ENCODE measurements at regions not wholly inside any gene's neighbourhood (a gene's known extent, or its start where the extent isn't known, plus 50 kb on each side); places are given as distances from the start of the nearest gene placed in this dataset.
"Not testable (repeated sequence)": the region's sequence is repeated elsewhere in the genome, so short reads cannot be mapped to it uniquely, and the experiment has no call there.

GRCh38 chr1:121551491-121551890, 366.7 kb downstream of the SRGAP2C start:
- TF ChIP-seq, protein P1, sequence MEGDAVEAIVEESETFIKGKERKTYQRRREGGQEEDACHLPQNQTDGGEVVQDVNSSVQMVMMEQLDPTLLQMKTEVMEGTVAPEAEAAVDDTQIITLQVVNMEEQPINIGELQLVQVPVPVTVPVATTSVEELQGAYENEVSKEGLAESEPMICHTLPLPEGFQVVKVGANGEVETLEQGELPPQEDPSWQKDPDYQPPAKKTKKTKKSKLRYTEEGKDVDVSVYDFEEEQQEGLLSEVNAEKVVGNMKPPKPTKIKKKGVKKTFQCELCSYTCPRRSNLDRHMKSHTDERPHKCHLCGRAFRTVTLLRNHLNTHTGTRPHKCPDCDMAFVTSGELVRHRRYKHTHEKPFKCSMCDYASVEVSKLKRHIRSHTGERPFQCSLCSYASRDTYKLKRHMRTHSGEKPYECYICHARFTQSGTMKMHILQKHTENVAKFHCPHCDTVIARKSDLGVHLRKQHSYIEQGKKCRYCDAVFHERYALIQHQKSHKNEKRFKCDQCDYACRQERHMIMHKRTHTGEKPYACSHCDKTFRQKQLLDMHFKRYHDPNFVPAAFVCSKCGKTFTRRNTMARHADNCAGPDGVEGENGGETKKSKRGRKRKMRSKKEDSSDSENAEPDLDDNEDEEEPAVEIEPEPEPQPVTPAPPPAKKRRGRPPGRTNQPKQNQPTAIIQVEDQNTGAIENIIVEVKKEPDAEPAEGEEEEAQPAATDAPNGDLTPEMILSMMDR (IDR thresholded peaks at IDR 0.05 in 8 of 11, conservative IDR thresholded peaks at IDR 0.05 in 3 of 11) = not testable (repeated sequence)
- TF ChIP-seq POLR2A (IDR thresholded peaks at IDR 0.05) = not testable (repeated sequence)
